Activated naive CD8-positive, alpha-beta T cell treated with anti-CD3 and anti-CD28 coated beads, Interleukin-2, amount 50 U/mL, for 16 hours (primary cell): ENCODE measurements at regions not wholly inside any gene's neighbourhood (a gene's known extent, or its start where the extent isn't known, plus 50 kb on each side); places are given as distances from the start of the nearest gene placed in this dataset.

Experiments used
- DNase-seq: peaks from one replicate; pipeline ENCODE4 v3.0.0-alpha.2; 2020; ENCODE audit warnings: low read depth, low spot score

DNA sequence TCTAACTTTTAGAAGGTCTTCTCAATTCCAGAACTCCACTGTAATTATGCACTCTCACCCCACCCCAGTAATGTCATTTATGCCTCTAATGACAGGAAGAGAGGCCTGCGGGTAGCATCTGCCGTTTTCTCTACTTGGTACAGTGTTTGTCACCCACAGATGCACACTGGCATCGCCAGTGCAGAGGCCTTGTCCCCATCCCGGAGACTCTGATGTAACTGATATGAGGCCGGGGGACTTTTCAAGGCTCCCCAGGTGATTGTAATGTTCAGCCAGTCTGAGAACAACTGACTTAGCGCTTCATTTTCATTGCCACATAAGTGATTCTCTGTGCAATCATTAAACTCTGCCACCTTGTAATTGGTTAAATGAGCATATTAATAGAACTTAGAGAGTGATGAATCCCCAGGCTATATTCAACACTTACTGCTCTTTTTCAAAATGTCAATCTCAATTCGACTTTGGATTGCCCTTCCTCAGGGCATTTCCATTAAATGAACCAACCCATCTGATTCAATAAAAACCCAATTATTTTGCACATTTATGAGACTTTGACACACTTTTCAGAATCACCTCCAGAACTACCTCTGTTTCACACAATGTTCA, 113.2 kb downstream of the HERPUD2 start:
- DNase-seq: no peak

DNA sequence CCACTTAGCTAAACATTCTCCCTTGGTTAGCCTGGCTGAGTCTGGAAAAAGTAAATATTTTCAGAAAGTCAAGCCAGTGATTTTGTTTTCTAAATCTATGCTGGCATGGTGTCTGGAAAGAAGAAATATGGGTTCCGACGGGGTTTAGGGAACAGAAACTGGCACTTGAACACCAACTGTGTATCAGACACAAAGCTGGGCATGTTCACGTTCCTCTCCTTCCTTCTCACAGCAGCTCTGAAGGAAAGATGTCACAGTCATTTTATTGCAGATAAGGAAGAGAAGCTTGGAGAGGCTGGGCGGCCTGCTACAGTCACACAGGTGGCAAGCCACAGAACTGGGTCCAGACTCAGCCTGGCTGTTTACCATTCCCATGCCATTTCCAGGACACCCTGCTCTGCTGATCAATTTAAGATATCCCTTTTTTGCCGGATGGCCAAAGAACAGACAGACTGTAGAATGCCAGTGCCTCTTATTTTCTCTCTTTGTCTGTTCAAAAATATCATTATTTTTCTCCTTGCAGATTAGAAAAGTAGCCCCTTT, 118.8 kb downstream of the HERPUD2 start:
- no peak for DNase-seq

GRCh38 chr7:35571611-35572240, 123.2 kb downstream of the HERPUD2 start:
- DNase-seq: no peak

GRCh38 chr7:35570937-35571336, 124.0 kb downstream of the HERPUD2 start:
- DNase-seq: no peak

DNA sequence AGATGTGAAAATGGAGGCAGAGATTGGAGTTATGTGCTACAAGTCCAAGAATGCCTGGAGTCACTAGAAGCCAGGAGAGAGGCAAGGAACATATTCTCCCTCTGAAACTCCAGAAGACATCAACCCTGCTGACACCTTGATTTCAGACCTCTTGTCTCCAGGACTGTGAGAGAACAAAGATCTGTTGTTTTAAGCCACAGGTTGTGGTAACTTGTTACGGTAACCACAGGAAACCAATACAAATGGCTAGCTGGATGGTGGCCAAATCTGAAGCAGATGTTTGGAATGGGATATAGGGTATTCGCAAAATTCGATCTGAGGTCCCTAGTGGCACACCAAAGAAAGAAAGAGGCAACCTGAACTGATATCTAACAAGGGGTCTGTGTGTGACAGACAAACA, 129.0 kb downstream of the HERPUD2 start:
- no peak for DNase-seq

GRCh38 chr7:35558841-35559240, 136.1 kb downstream of the HERPUD2 start:
- no peak for DNase-seq

DNA sequence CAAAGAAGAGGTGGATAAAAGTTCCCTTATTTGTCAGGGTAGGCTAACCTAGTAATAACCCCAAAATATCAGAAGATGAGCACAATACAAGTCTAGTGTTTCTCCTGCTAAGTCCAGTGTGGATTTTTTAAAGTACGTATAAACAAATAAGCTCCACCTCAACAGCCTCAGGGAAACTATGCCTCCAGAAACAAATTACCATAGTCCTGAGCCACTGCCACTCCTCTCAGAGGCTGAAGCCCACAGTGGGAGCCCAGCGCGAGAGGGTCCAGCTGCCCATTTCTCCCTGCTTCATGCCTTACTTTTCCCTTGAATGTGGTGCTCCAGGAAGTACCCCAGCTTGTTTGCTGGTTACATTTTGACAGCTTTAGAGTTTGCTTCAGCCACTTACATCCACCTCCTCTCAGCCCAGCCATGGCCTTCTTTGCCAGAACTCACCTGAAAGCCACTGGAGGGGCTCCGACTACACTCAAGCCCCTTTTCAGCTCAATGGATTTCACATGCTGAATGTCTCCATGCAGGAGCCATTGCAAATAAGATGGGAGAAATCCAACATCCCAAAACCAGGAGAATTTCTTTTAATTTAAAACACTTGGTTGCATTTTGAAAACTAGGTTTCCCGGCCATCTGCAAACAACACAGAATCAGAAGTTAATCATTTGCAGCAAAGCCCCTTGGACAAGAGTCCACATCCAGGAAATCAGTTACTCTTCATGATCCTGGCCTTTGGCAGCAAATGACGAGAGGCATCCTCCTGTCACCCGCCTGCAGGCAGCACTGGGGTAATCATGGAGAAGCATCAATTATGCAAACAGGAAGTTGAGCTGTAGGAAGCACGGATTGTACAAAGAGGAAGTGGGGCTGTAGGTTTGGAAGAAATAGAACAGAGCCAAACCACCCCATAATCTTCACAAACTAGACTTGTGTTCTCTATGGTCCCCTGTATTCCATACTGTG, 138.1 kb downstream of the HERPUD2 start:
- no peak for DNase-seq

GRCh38 chr7:35555934-35556333, 139.0 kb downstream of the HERPUD2 start:
- DNase-seq: no peak

GRCh38 chr7:35555386-35555785, 139.5 kb downstream of the HERPUD2 start:
- DNase-seq: no peak

- no peak for DNase-seq
These were observed 141.4 kb downstream of the HERPUD2 start for GRCh38 chr7:35553519-35553918.

- DNase-seq: no peak
These were observed 142.2 kb downstream of the HERPUD2 start for GRCh38 chr7:35552691-35553090.

DNA sequence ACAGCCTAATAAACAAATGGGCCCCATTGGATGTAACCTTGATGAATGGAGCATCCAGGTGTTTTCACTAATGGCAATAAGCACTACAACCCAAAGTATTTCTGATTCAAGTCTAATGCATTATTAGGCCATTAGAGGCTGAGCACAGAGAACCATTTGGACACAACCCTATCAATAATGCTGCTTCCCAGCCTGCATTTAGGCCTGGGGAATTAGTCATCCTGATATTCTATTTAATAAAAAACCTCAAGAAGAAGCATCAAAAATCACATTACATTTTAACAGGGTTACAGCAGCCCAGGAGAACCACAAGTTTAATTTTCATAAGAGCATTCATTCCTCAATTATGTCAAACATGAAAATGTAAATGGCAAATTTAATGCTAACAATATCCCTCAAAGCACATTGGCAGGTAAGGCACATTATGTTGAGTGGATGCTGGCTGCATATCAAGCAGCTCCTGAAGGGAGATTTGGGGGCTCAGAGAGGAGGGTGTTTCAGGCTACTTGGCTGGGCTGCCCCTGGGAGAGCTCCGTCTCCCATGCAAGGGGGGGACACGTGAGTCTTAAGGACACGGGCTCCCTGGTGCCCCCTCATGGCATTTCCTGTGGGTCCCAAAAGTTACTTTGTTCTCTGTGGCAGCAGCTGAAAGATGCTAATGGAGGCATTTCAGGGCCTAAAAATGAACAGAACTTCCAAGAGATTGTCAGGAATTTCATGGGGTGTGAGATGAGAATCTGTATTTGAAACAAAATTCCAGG, 143.4 kb downstream of the HERPUD2 start:
- DNase-seq: no peak

GRCh38 chr7:35550831-35551230, 144.1 kb downstream of the HERPUD2 start:
- DNase-seq: no peak

- no peak for DNase-seq
These were observed 145.2 kb downstream of the HERPUD2 start for GRCh38 chr7:35549781-35550180.

DNA sequence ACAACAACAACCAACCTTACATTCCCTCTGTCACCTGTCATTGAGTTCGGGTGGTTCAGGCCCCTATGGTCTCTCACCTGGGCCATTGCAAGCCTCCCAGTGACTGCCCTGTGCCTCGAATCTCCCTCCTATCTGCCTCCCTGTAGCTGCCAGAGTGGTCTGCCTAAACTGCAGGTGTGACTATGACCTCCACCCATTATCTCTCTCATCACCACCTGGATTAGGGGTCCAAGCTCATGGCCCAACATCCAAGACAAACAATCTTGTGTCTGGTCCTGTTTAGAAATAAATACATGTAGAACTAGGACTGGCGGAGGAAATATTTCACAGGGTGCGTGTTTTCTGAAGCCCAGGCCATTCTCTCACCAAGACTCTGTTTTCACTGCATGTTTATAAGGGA, 146.6 kb downstream of the HERPUD2 start:
- no peak for DNase-seq

DNA sequence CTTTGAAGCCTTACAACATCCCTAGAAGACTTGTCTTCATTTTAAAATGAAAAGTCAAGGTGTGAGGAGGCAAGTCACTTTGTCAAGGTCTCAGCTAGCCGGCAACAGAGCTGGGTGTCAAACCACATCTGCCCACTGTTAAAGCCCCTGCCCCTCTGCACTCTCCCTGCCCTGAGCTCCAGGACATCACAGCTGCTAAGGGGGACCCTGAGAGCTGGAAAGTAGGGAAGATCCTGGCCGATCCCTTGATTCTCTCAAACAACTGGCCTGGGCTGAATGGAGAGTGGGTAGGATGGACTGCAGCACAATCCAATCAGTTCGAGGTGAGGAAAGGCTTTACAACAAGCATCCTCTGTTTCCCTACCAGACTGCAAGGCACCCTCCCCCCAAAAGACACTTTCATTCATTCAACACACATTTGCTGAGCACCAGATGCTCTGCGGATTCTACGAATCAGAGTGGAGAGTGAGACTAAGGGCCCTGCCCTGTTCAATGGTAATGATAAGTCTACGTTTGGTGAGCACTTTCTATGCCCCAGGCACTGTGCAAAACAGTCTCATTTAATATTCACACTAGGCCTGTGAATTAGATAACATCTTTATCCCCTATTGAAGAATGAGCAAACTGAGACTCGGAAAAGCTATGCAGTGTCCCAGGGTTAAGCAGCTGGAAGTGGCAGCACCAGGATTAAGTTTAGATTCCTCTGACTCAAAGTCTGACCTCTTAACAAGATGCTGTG, 148.1 kb downstream of the HERPUD2 start:
- no peak for DNase-seq

DNA sequence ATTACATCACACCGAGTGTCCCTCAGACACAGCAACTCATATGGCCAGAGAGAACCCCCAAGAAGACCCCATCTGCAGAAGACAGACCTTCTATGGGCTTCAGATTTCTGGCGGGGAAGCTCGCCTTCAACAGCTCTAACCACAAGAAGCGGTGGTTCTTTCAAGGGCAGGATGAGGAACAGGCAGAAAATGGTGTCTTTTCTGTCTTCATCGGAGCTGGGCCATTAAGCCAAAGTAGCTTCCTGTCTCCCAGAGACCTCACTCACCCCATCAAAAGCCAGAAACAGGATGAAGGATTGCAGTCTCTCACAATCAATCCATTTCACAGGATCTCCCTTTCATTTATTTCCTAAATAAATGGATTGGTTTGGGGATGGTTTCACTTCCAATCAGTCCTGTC, 149.1 kb downstream of the HERPUD2 start:
- no peak for DNase-seq

DNA sequence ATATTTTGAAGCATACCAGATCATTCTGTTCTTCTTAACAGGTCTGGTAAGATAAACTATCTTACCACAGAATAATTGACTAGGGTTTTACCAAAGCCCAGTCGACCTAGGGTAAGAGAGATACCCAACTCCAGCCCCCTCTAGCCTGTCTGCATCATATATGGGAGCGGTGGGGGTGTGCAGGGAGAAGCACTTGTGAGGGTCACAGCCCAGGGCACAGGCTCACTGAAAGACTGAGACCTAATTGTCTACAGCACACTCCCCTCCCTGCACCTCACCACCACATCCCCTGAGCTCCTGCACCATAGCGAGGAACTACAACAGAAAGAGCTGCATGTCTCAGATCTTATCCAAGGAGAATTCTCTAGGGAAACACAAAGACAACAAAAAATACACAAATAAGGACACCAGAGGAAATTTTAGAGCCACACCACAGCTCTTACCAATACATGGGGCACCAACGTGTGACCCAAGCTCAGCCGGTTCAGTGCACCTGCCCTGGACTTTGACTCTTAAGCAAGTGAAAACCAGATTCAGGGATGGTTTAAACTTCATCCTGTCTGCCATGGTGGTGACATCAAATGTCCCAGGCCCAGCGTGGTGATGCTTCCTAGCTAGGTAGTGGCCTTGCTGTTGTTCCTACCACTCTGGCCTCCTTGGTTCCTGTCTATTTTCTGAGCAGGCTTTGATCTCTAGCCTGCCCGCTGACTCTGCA, 150.8 kb downstream of the HERPUD2 start:
- no peak for DNase-seq

DNA sequence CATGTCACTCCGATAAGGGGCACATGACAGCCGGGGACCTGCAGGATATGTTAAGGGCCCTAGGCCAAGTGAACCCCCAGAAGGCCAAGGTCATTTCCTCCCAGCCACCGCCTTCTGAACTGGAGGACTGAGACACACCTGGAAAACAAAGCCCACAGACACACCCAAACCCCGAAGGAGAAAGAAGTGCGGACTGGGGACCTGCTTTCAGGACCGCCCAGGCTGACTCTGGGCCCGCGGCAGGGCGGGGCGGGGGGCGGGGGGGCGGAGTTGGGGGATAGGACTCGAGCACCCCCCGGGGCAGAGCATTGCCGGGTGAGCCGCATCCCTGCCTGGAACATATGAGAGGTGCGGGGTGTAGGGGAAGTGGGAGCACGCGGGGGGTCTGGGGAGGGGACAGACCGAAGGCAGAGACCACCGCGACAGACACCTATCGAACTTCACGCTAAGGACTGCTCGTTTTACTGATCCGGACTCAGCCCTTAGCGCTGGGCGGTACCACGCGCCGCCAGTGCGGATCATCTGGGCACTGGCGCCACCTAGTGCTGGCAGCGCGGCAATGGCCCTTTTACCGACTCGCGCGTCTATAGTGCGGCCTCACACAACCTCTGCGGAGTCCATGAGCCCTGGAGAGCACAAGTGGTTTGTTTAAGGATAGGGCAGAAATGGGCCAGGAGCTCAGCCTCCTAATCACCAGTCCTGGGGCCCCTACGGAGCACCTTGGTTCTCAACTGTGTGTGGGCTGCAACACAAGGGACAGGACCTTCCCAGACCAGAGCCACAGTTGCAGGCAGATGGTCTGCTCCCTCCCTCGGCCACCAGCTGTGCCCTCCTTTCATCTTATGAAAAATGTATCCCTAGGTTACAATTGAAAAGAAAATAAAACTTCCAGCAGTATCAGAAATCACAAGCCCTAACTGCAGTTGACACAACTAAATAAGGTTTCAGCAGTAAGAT, 157.6 kb downstream of the HERPUD2 start:
- DNase-seq: peak; percentile 64
